Left lung (tissue), 4 donors: ENCODE measurements at regions not wholly inside any gene's neighbourhood (a gene's known extent, or its start where the extent isn't known, plus 50 kb on each side); places are given as distances from the start of the nearest gene placed in this dataset.

ENCODE experiments used
- ATAC-seq: fragments of 200-7000 bp; cut with Tn5 transposase; one replicate; pipeline ENCODE4 v1.9.1; 2020; ENCODE audit warnings: moderate library complexity
- DNase-seq, 4 donors: peaks; one replicate each; pipeline ENCODE4 v3.0.0-alpha.2; 2013 to 2020
- H3K27ac ChIP-seq, 2 donors: fragments of 200-600 bp; sonication (generic) in 1 of 2; one replicate each; pipeline versions ENCODE4 v1.5.0 to v1.8.0; 2020 to 2021
- H3K27me3 ChIP-seq, 2 donors: fragments of 200-600 bp; sonication (generic) in 1 of 2; one replicate each; pipeline versions ENCODE4 v1.5.0 to v1.8.0; 2020 to 2021
- H3K36me3 ChIP-seq, 2 donors: fragments of 200-600 bp; sonication (generic) in 1 of 2; one replicate each; pipeline versions ENCODE4 v1.5.0 to v1.8.0; 2020 to 2021
- H3K4me1 ChIP-seq, 2 donors: fragments of 200-600 bp; one replicate each; pipeline ENCODE4 v1.8.0; 2021
- H3K4me3 ChIP-seq, 2 donors: fragments of 200-600 bp; sonication (generic) in 1 of 2; one replicate each; pipeline versions ENCODE4 v1.5.0 to v1.8.0; 2020 to 2021; ENCODE audit warnings: mild to moderate bottlenecking in 1 of 2
- H3K9me3 ChIP-seq, 2 donors: fragments of 200-600 bp; sonication (generic) in 1 of 2; one replicate each; pipeline versions ENCODE4 v1.5.0 to v1.8.0; 2020 to 2021
- intact Hi-C, 2 donors: fragments of 100-400 bp; cut with DNase I; formaldehyde crosslinking; loops; one replicate each; pipeline versions ENCODE4 v1.11.2 to v1.14.2; 2022
- TF ChIP-seq, protein P1 (sequence below), 2 donors: fragments of 200-600 bp; sonication (generic) in 1 of 2; IDR thresholded peaks; one replicate each; pipeline versions ENCODE4 v1.5.0 to v1.8.0; 2021; ENCODE audit warnings: antibody characterized with exemption in 2 of 2
- donor health status: DM: no; HTN: yes; CAD: no.
- donor health status: DM: no; HTN: no; CAD: no.

DNA sequence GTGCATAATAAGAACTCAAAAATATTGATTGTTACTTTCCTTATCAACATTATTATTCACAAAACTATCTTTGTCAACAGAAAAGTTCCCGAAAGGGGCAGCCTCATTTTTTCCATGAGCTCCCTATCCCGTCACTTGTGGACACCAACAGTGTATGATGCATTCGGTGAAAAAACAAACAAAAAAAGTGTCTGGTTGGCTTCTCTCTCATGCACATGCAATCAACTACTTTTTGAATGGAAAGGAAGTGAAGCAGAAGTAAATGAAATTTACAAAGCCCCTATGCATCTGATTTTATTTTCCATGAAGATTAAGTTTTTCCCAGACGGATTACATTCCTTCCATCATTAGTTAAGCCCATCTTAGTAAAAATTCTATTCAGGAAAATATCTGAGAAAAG is 526.9 kb downstream of the RFC3 start:
- DNase-seq (no peak), ATAC-seq (no peak)
- H3K27me3 ChIP-seq: no peaks in the 10 kb centered on the region
- H3K4me1 ChIP-seq: no peaks in the 10 kb centered on the region
- H3K27ac ChIP-seq: no peak overlapping the region
- H3K36me3 ChIP-seq: no peaks in the 10 kb centered on the region
- no peak overlapping the region for H3K4me3 ChIP-seq
- intact Hi-C loops: no loop called here
- no peaks in the 10 kb centered on the region for H3K9me3 ChIP-seq
- TF ChIP-seq, protein P1, sequence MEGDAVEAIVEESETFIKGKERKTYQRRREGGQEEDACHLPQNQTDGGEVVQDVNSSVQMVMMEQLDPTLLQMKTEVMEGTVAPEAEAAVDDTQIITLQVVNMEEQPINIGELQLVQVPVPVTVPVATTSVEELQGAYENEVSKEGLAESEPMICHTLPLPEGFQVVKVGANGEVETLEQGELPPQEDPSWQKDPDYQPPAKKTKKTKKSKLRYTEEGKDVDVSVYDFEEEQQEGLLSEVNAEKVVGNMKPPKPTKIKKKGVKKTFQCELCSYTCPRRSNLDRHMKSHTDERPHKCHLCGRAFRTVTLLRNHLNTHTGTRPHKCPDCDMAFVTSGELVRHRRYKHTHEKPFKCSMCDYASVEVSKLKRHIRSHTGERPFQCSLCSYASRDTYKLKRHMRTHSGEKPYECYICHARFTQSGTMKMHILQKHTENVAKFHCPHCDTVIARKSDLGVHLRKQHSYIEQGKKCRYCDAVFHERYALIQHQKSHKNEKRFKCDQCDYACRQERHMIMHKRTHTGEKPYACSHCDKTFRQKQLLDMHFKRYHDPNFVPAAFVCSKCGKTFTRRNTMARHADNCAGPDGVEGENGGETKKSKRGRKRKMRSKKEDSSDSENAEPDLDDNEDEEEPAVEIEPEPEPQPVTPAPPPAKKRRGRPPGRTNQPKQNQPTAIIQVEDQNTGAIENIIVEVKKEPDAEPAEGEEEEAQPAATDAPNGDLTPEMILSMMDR (IDR thresholded peaks at IDR 0.05): no peak

DNA sequence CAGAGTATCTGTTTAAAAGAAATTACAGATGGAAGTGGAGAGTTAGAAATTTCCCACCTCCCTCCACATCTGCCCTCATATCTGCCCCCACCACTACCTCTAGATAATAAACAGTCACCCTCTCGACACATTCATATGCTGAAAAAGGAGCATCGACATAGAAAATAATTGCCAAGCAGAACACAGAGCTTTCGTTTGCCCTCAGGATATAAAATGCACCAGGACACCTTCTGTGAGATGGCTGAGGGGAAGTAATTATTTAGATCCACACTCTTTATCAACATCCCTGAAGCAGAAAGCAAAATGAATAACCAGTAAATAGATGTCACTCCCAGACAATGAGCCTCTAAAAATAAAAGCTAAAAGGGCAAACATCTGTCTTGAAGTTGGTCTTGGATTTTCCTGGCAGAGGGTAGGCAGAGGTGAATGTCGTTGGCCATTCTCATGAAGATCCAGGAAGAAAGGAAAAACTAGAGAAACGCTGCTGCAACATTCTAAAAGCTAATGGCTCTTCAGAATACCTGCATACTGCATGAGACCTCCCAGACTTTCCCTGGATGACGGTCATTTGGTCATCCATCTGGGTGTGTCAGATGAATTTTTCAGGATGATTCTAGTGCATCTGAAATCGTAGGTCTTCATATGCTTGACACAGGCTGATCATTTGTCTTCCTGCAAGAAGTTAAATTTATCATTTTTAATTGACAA is 527.5 kb downstream of the RFC3 start:
- ATAC-seq (no peak), DNase-seq (no peak)
- TF ChIP-seq, protein P1 (IDR thresholded peaks at IDR 0.05): no peak
- no peaks in the 10 kb centered on the region for H3K27me3 ChIP-seq
- no peak overlapping the region for H3K27ac ChIP-seq
- no peak overlapping the region for H3K4me3 ChIP-seq
- intact Hi-C loops: no loop called here
- no peaks in the 10 kb centered on the region for H3K9me3 ChIP-seq
- no peaks in the 10 kb centered on the region for H3K4me1 ChIP-seq
- no peaks in the 10 kb centered on the region for H3K36me3 ChIP-seq

DNA sequence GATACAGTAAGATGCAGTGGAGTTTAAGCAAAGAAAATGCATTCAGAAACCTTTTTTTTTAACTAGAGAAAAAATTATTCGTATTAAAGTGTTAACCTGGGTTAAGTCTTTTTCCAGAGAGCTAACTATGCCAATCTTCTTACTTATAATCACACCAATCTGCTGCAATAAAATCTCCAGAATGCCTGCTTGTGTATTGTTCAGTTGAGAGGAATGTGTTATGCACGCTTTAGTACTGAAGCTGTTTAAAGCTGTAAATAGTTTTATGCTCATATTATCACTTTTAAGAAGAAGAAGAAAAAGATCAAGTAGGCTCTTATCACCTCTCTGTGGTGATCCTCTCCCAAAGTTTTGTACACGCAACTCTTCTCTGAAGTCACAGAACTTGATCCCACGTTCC is 528.7 kb downstream of the RFC3 start:
- no peaks in the 10 kb centered on the region for H3K27me3 ChIP-seq
- intact Hi-C loops: no loop called here
- H3K9me3 ChIP-seq: no peaks in the 10 kb centered on the region
- no peak overlapping the region for H3K27ac ChIP-seq
- H3K4me1 ChIP-seq: no peaks in the 10 kb centered on the region
- no peak for DNase-seq
- H3K36me3 ChIP-seq: no peaks in the 10 kb centered on the region
- TF ChIP-seq, protein P1 (IDR thresholded peaks at IDR 0.05): no peak
- ATAC-seq: no peak
- no peak overlapping the region for H3K4me3 ChIP-seq

DNA sequence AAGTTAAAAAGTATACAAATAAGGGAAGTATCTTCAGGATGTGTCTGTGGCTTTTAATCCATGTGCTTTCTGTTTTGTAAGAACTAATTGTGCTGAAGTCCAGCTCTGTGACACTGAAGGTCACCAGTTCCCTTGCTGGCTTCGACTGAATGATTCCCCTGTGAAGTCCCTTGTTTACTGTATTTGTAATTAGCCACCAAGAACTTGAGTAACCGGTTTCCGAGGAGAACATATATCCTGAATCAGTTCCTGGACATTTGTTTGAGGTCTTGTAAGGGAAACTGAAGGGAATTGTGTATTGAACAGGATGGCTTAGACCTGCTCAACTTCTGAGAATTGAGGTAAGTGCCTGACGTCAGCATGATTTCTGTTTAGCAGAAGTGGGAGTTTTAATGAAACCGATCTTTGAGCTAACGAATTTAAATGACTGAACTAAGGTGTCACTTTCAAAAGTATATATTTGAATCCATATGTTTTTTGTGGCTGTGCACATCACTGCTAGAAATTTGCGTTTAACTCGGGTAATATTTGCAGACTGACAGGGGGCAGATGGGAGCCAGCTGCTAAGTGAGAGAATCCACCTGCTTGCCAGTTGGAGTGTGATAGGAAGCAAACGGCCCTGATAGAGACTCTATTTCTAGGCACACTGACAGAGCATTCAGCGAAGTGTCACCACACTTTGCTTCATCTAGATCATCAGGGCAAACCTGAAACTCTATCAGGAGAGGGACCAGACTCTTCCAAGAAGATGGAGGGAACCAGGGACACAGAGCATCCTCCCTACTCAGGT is 530.0 kb downstream of the RFC3 start:
- Histone ChIP-seq H3K4me3 (no peak overlapping the region), H3K4me1 (no peaks in the 10 kb centered on the region), H3K27ac (no peak overlapping the region), H3K9me3 (no peaks in the 10 kb centered on the region), H3K27me3 (no peaks in the 10 kb centered on the region), H3K36me3 (no peaks in the 10 kb centered on the region)
- intact Hi-C loops: no loop called here
- DNase-seq (peak in 2 of 4 donors; percentile 3 to 21), ATAC-seq (peak; percentile 68)
- TF ChIP-seq, protein P1 (IDR thresholded peaks at IDR 0.05): no peak

DNA sequence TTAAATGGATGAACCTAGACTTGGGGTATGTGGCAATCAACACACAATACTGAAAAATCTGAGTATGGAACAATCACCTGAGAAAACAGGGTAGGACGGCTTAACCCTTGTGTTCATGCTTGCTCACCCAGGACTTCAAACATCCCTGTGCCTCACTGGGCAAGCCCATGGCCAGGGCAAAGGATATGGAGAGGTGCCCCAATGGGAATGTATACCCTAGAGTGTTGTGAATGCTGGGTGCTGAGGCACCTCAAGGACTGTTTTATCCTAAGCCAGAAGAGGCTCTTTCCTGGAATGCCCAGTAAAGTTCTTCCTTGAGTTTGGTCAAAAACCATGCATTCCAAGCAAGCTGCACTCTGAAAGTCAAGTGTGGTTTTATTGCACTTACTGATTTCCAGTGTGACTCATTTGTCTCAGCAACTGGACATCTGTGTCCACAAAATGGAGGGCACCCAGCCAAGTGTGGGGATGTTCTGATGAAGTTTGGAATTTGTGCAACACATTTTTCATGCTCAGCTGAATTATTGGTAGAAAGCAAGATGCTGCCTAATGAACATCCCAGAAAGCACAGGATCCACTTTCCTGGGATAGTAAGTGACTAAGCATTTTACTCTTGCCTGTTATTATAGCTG is 531.3 kb downstream of the RFC3 start:
- ATAC-seq (peak; percentile 48), DNase-seq (peak in 1 of 4 donors; percentile 37)
- intact Hi-C loops: no loop called here
- Histone ChIP-seq H3K9me3 (no peaks in the 10 kb centered on the region), H3K4me1 (no peaks in the 10 kb centered on the region), H3K27me3 (no peaks in the 10 kb centered on the region), H3K36me3 (no peaks in the 10 kb centered on the region), H3K27ac (no peak overlapping the region), H3K4me3 (no peak overlapping the region)
- TF ChIP-seq, protein P1 (IDR thresholded peaks at IDR 0.05): no peak
